OCI-LY1 (cell line): ENCODE measurements at regions not wholly inside any gene's neighbourhood (a gene's known extent, or its start where the extent isn't known, plus 50 kb on each side); places are given as distances from the start of the nearest gene placed in this dataset.

Experiments
- EZH2 ChIP-seq: fragments of 200-600 bp; sonication (generic), shearing (Covaris generic); IDR thresholded peaks from 2 replicates; pipeline ENCODE4 v1.8.0; 2017; ENCODE audit warnings: borderline replicate concordance, mixed run types, mild to moderate bottlenecking, antibody characterized with exemption, low read length, moderate library complexity, mixed read lengths
- TF ChIP-seq, protein P1 (sequence below): fragments of 200-600 bp; sonication (generic), shearing (Covaris generic); IDR thresholded peaks from 2 replicates; pipeline ENCODE4 v1.5.1; 2017; ENCODE audit warnings: mild to moderate bottlenecking, antibody characterized with exemption, low read length, moderate library complexity, mixed read lengths

DNA sequence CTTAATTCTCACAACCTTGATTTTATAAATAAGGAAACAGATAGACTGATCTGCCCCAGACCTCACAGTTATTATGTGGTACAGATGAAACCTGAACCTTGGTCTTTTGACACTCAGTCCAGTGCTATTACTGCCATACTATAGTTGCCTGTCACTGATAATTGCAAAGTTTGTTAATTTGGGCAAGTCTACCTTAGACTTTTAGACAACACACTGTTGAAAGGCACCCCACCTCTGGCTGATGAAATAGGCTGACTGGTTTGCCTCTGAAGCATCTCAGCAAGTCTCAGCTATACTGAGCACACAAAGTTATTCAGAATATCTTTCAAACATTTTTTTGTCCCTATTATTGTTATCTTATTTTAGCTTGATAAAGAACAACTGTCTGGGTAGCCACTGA lies 53.1 kb upstream of the MAP4 start:
- TF ChIP-seq, protein P1, sequence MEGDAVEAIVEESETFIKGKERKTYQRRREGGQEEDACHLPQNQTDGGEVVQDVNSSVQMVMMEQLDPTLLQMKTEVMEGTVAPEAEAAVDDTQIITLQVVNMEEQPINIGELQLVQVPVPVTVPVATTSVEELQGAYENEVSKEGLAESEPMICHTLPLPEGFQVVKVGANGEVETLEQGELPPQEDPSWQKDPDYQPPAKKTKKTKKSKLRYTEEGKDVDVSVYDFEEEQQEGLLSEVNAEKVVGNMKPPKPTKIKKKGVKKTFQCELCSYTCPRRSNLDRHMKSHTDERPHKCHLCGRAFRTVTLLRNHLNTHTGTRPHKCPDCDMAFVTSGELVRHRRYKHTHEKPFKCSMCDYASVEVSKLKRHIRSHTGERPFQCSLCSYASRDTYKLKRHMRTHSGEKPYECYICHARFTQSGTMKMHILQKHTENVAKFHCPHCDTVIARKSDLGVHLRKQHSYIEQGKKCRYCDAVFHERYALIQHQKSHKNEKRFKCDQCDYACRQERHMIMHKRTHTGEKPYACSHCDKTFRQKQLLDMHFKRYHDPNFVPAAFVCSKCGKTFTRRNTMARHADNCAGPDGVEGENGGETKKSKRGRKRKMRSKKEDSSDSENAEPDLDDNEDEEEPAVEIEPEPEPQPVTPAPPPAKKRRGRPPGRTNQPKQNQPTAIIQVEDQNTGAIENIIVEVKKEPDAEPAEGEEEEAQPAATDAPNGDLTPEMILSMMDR: no peak
- TF ChIP-seq EZH2: no peak
